ENCODE measurements at regions not wholly inside any gene's neighbourhood (a gene's known extent, or its start where the extent isn't known, plus 50 kb on each side); places are given as distances from the start of the nearest gene placed in this dataset.

GRCh38 chr13:36530861-36531590 lies 98.7 kb downstream of the CCNA1 start:
- in situ Hi-C loops (cut with HindIII; ENCODE audit: low pct_unique_long_range_greater_than_20kb, low sequenced_read_pairs), result no loop called here
- no peak for DNase-seq (ENCODE audit: low read depth in 1 of 2, low spot score in 1 of 2)
- no peak for TF ChIP-seq JUND (IDR thresholded peaks at IDR 0.05; ENCODE audit: low read depth)

GRCh38 chr13:36531746-36532486 lies 99.6 kb downstream of the CCNA1 start:
- no peak for TF ChIP-seq JUND (IDR thresholded peaks at IDR 0.05; ENCODE audit: low read depth)
- no peak for DNase-seq (ENCODE audit: low read depth in 1 of 2, low spot score in 1 of 2)
- in situ Hi-C loops (cut with HindIII; ENCODE audit: low pct_unique_long_range_greater_than_20kb, low sequenced_read_pairs), result no loop called here

DNA sequence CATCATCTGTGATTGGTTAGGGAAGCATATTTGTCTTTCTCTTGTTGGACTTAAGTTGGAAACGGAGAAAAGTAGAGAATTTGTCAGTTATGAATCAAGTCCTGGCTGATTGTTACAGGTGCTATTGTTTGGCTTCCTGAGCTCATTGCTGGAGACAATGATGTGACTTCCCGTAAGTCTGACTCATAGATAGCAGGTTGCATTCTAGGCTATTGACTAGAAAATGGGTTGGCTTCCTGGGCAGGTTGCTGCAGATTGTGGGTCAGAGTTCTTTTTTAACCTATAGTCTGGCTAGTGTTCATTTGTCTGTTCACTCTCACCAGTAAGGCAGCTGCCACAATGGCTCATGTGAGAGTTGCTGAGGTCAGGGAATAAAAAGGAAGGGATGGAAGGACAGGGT lies 101.5 kb downstream of the CCNA1 start:
- no peak for TF ChIP-seq JUND (IDR thresholded peaks at IDR 0.05; ENCODE audit: low read depth)
- no peak for DNase-seq (ENCODE audit: low read depth in 1 of 2, low spot score in 1 of 2)

GRCh38 chr13:36536546-36536945 lies 104.3 kb downstream of the CCNA1 start:
- TF ChIP-seq JUND (IDR thresholded peaks at IDR 0.05; ENCODE audit: low read depth), result no peak
- DNase-seq (ENCODE audit: low read depth in 1 of 2, low spot score in 1 of 2), result no peak
- in situ Hi-C loops (cut with HindIII; ENCODE audit: low pct_unique_long_range_greater_than_20kb, low sequenced_read_pairs), result no loop called here

More for the DNA sequence above, 101.5 kb downstream of the CCNA1 start:
- in situ Hi-C loops (cut with HindIII; ENCODE audit: low pct_unique_long_range_greater_than_20kb, low sequenced_read_pairs), result no loop called here

- in situ Hi-C loops (cut with HindIII; ENCODE audit: low pct_unique_long_range_greater_than_20kb, low sequenced_read_pairs), result no loop called here
- no peak for DNase-seq (ENCODE audit: low read depth in 1 of 2, low spot score in 1 of 2)
- no peak for TF ChIP-seq JUND (IDR thresholded peaks at IDR 0.05; ENCODE audit: low read depth)
Observed at GRCh38 chr13:36543671-36544070, 111.4 kb downstream of the CCNA1 start.

GRCh38 chr13:36548129-36548528 lies 115.8 kb downstream of the CCNA1 start:
- in situ Hi-C loops (cut with HindIII; ENCODE audit: low pct_unique_long_range_greater_than_20kb, low sequenced_read_pairs), result no loop called here
- TF ChIP-seq JUND (IDR thresholded peaks at IDR 0.05; ENCODE audit: low read depth), result no peak
- no peak for DNase-seq (ENCODE audit: low read depth in 1 of 2, low spot score in 1 of 2)

DNA sequence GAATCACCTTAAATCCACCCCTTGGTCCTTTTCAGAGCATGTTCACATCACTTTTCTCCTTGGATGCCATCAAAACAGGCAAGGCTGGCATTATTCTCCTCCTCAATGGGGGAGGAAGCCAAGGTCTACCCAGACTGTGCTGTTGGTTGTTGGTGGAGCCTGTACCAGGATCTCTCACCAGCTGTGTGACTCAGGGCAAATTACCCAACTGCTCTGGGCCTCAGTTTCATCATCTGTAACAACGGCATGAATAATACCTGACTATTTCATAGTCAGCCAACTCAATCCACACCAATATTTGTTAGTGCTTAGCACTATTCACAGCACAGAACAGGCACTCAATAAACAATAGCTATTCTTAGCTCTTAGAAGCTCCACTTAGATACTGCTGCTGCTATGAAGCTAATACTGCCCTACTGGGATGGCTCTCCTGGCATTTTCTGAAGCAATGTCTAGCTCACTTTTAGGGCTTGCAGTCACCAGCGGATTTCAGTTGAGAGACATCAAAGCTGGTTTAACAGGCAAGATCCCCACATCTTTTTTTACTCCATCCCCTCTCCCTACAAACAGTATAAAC lies 116.9 kb downstream of the CCNA1 start:
- DNase-seq (ENCODE audit: low read depth in 1 of 2, low spot score in 1 of 2), result no peak
- TF ChIP-seq JUND (IDR thresholded peaks at IDR 0.05; ENCODE audit: low read depth), result no peak
- in situ Hi-C loops (cut with HindIII; ENCODE audit: low pct_unique_long_range_greater_than_20kb, low sequenced_read_pairs), result no loop called here

- no peak for TF ChIP-seq JUND (IDR thresholded peaks at IDR 0.05; ENCODE audit: low read depth)
- in situ Hi-C loops (cut with HindIII; ENCODE audit: low pct_unique_long_range_greater_than_20kb, low sequenced_read_pairs), result no loop called here
- no peak for DNase-seq (ENCODE audit: low read depth in 1 of 2, low spot score in 1 of 2)
Observed at GRCh38 chr13:36549755-36550154, 117.5 kb downstream of the CCNA1 start.

DNA sequence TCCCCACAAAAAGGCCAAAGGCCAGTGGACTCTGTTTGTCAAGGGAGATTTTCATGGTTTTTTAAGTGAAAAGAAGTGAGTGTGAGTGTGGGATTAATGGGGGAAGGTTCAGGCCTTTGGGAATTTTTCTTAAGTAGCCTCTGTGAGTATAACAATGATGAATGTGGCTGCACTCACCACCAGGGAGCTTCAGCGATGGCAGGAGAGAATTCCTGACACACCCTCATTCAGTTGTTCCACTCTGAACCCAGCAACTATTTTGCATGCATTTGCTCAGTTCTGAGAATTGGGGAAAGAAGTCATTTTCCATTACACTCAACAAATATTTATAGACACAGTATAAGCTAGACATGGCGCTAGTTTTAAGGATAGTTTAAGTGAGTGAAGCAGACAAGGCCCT lies 117.9 kb downstream of the CCNA1 start:
- TF ChIP-seq JUND (IDR thresholded peaks at IDR 0.05; ENCODE audit: low read depth), result no peak
- no peak for DNase-seq (ENCODE audit: low read depth in 1 of 2, low spot score in 1 of 2)
- in situ Hi-C loops (cut with HindIII; ENCODE audit: low pct_unique_long_range_greater_than_20kb, low sequenced_read_pairs), result no loop called here

DNA sequence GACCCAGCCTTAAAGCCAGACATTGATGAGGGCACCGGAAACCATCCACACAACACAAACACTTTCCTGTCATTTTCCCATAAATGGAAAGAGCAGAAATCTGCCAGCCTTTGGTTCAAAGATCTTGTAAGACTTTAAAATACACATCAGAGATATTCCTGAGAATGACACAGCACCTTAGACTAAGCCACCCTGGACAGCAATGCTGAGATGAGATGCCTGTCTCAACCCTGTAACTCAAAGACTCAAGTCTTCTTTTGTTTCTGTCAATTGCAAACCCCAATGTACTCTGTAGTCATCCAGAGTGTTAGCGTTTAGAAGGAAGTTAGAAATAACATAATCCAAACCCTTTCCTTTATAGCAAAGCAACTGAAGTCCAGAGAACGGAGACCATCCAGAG lies 119.2 kb downstream of the CCNA1 start:
- no peak for TF ChIP-seq JUND (IDR thresholded peaks at IDR 0.05; ENCODE audit: low read depth)
- in situ Hi-C loops (cut with HindIII; ENCODE audit: low pct_unique_long_range_greater_than_20kb, low sequenced_read_pairs), result no loop called here
- no peak for DNase-seq (ENCODE audit: low read depth in 1 of 2, low spot score in 1 of 2)

GRCh38 chr13:36552334-36552733 lies 120.0 kb downstream of the CCNA1 start:
- DNase-seq (ENCODE audit: low read depth in 1 of 2, low spot score in 1 of 2), result no peak
- no peak for TF ChIP-seq JUND (IDR thresholded peaks at IDR 0.05; ENCODE audit: low read depth)
- in situ Hi-C loops (cut with HindIII; ENCODE audit: low pct_unique_long_range_greater_than_20kb, low sequenced_read_pairs), result no loop called here

DNA sequence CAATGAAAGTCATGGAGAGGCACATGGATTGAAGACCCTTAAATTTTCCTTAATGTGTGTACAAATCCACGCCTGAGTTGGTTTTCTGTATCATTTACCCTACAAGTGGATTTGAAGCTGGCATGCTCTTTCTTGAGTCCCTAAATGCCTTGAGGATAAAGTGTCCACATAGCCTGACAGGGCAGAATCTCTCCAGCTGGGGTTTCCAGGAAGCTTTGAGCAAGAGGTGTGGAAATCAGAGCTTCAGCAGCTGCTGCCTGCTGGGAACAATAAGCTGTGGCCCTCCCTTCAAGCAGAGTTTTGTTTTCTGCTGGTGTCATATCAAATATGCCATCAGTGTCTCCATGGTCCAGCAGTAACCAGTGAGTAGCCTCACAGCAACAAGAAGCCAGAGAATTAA lies 120.3 kb upstream of the SERTM1 start:
- in situ Hi-C loops (cut with HindIII; ENCODE audit: low pct_unique_long_range_greater_than_20kb, low sequenced_read_pairs), result no loop called here
- no peak for TF ChIP-seq JUND (IDR thresholded peaks at IDR 0.05; ENCODE audit: low read depth)
- DNase-seq (ENCODE audit: low read depth in 1 of 2, low spot score in 1 of 2), result no peak

All from T47D (cell line).